IPS DF 6.9 (cell line): ENCODE measurements at regions not wholly inside any gene's neighbourhood (a gene's known extent, or its start where the extent isn't known, plus 50 kb on each side); places are given as distances from the start of the nearest gene placed in this dataset.

ENCODE experiments used
- DNase-seq: peaks from one replicate; pipeline ENCODE4 v3.0.0-alpha.2; 2013; ENCODE audit warnings: low read depth, low spot score
- H3K27ac ChIP-seq: one replicate; pipeline ENCODE4 v1.5.1; 2013; ENCODE audit warnings: low read length, control low read depth
- H3K27me3 ChIP-seq: 2 replicates; pipeline ENCODE4 v1.6.1; 2013; ENCODE audit warnings: mild to moderate bottlenecking, low read length; ENCODE audit not compliant: control insufficient read depth, insufficient read depth
- H3K36me3 ChIP-seq: 2 replicates; pipeline ENCODE4 v1.6.1; 2013; ENCODE audit warnings: low read length; ENCODE audit not compliant: control insufficient read depth, insufficient read depth
- H3K4me1 ChIP-seq: 2 replicates; pipeline ENCODE4 v1.6.1; 2013; ENCODE audit warnings: low read length; ENCODE audit not compliant: control insufficient read depth, insufficient read depth
- H3K4me3 ChIP-seq: 2 replicates; pipeline ENCODE4 v1.5.1; 2013; ENCODE audit warnings: mild to moderate bottlenecking, low read length
- H3K9me3 ChIP-seq: 2 replicates; pipeline ENCODE4 v1.6.1; 2013; ENCODE audit warnings: low read length, inconsistent platforms; ENCODE audit not compliant: control insufficient read depth, insufficient read depth
- WGBS: extraction: QIAGEN DNeasy Blood & Tissue Kit; methylation state at CpG from one replicate; pipeline ENCODE4 v1.1.7; 2013; ENCODE audit warnings: mixed read lengths, missing lambda C conversion rate; ENCODE audit not compliant: insufficient read length, insufficient coverage; 5-methylcytosine and 5-hydroxymethylcytosine counted together

- 100% methylated on average over 2 of the region's 10 CpGs for WGBS
- H3K9me3 ChIP-seq = no peaks in the 10 kb centered on the region
- no peak for DNase-seq
Observed at GRCh38 chr10:43946445-43946844, 297.8 kb upstream of the ZNF32 start.

GRCh38 chr10:43945908-43946307, 297.2 kb upstream of the ZNF32 start:
- Histone ChIP-seq H3K4me1 (0 out of 2 replicates have a peak, but pooled peaks cover 1% of the 10 kb centered on the region), H3K36me3 (no peaks in the 10 kb centered on the region), H3K27ac (no peak overlapping the region), H3K4me3 (no peak overlapping the region), H3K9me3 (no peaks in the 10 kb centered on the region), H3K27me3 (no peaks in the 10 kb centered on the region)
- WGBS = no CpG with 5 or more reads among the region's 4 CpGs
- DNase-seq = no peak

More at GRCh38 chr10:43946445-43946844, 297.8 kb upstream of the ZNF32 start:
- no peaks in the 10 kb centered on the region for H3K27me3 ChIP-seq
- no peak overlapping the region for H3K27ac ChIP-seq
- H3K4me3 ChIP-seq = no peak overlapping the region
- 0 out of 2 replicates have a peak, but pooled peaks cover 1% of the 10 kb centered on the region for H3K4me1 ChIP-seq
- H3K36me3 ChIP-seq = no peaks in the 10 kb centered on the region

- Histone ChIP-seq H3K36me3 (no peaks in the 10 kb centered on the region), H3K4me3 (no peak overlapping the region), H3K4me1 (0 out of 2 replicates have a peak, but pooled peaks cover 1% of the 10 kb centered on the region), H3K9me3 (no peaks in the 10 kb centered on the region), H3K27me3 (no peaks in the 10 kb centered on the region), H3K27ac (no peak overlapping the region)
- no peak for DNase-seq
- WGBS = no CpG with 5 or more reads among the region's 8 CpGs
Observed at GRCh38 chr10:43945094-43945730, 296.5 kb upstream of the ZNF32 start.

- no CpG with 5 or more reads among the region's 5 CpGs for WGBS
- DNase-seq = no peak
- Histone ChIP-seq H3K9me3 (no peaks in the 10 kb centered on the region), H3K4me1 (0 out of 2 replicates have a peak, but pooled peaks cover 1% of the 10 kb centered on the region), H3K4me3 (no peak overlapping the region), H3K36me3 (no peaks in the 10 kb centered on the region), H3K27ac (no peak overlapping the region), H3K27me3 (no peaks in the 10 kb centered on the region)
Observed at GRCh38 chr10:43944381-43945093, 295.9 kb upstream of the ZNF32 start.

GRCh38 chr10:43943818-43944360, 295.2 kb upstream of the ZNF32 start:
- H3K27ac ChIP-seq = no peak overlapping the region
- WGBS = no CpG with 5 or more reads among the region's 9 CpGs
- no peak for DNase-seq
- no peaks in the 10 kb centered on the region for H3K27me3 ChIP-seq
- H3K36me3 ChIP-seq = no peaks in the 10 kb centered on the region
- no peak overlapping the region for H3K4me3 ChIP-seq
- H3K4me1 ChIP-seq = 0 out of 2 replicates have a peak, but pooled peaks cover 1% of the 10 kb centered on the region
- no peaks in the 10 kb centered on the region for H3K9me3 ChIP-seq

GRCh38 chr10:43943119-43943817, 294.6 kb upstream of the ZNF32 start:
- Histone ChIP-seq H3K36me3 (no peaks in the 10 kb centered on the region), H3K27ac (no peak overlapping the region), H3K27me3 (no peaks in the 10 kb centered on the region), H3K4me3 (no peak overlapping the region), H3K9me3 (no peaks in the 10 kb centered on the region), H3K4me1 (0 out of 2 replicates have a peak, but pooled peaks cover 1% of the 10 kb centered on the region)
- no peak for DNase-seq
- WGBS = no CpG with 5 or more reads among the region's 15 CpGs

GRCh38 chr10:43942096-43942850, 293.6 kb upstream of the ZNF32 start:
- WGBS = no CpG with 5 or more reads among the region's 10 CpGs
- no peak for DNase-seq
- Histone ChIP-seq H3K27ac (no peak overlapping the region), H3K36me3 (no peaks in the 10 kb centered on the region), H3K4me1 (0 out of 2 replicates have a peak, but pooled peaks cover 1% of the 10 kb centered on the region), H3K27me3 (no peaks in the 10 kb centered on the region), H3K4me3 (no peak overlapping the region), H3K9me3 (no peaks in the 10 kb centered on the region)

- H3K4me1 ChIP-seq = 0 out of 2 replicates have a peak, but pooled peaks cover 1% of the 10 kb centered on the region
- H3K27me3 ChIP-seq = no peaks in the 10 kb centered on the region
- H3K27ac ChIP-seq = no peak overlapping the region
- H3K9me3 ChIP-seq = no peaks in the 10 kb centered on the region
- WGBS = no CpG with 5 or more reads among the region's 4 CpGs
- no peak for DNase-seq
- H3K4me3 ChIP-seq = no peak overlapping the region
- H3K36me3 ChIP-seq = no peaks in the 10 kb centered on the region
Observed at GRCh38 chr10:43940898-43941837, 292.5 kb upstream of the ZNF32 start.
